Loucy (cell line): ENCODE measurements at regions not wholly inside any gene's neighbourhood (a gene's known extent, or its start where the extent isn't known, plus 50 kb on each side); places are given as distances from the start of the nearest gene placed in this dataset.

ENCODE experiments used
- CTCF ChIP-seq: fragments of 200-600 bp; sonication (generic); conservative IDR thresholded peaks from 2 replicates; pipeline ENCODE4 v1.5.1; 2014; ENCODE audit warnings: mild to moderate bottlenecking, antibody characterized with exemption, low read length
- EZH2phosphoT487 ChIP-seq: fragments of 200-600 bp; IDR thresholded peaks from 2 replicates; pipeline ENCODE4 v1.6.1; 2018; ENCODE audit warnings: antibody characterized with exemption, mild to moderate bottlenecking, moderate library complexity, borderline replicate concordance

GRCh38 chr15:79157631-79158592 is 67.3 kb upstream of the RASGRF1 start:
- no peak for TF ChIP-seq CTCF
- TF ChIP-seq EZH2phosphoT487: no peak
